ENCODE measurements at regions not wholly inside any gene's neighbourhood (a gene's known extent, or its start where the extent isn't known, plus 50 kb on each side); places are given as distances from the start of the nearest gene placed in this dataset.

DNA sequence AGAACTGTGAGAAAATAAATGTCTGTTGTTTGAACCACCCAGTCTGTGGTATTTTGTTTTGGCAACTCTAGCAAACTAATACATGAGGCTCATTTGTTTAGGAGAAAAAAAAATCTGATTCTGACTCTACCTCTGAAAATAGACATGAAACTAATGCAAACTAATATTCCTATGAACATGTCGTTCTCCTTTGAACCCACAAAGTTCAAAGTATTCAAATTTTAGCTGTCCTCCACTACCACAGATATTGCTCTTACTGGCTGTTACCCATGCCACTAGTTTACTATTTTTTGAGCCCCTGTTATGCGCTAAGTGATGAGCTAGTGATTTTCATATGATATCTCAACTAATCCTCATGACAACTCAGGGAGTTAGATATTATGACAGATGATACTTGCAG lies 58.8 kb upstream of the ZNF804B start:
- intact Hi-C loops (cut with micrococcal nuclease) (no loop called here), dilution Hi-C loops (cut with MboI; ENCODE audit: extremely low pct_ligation_motif_present, low sequenced_read_pairs) (no loop called here)
- H3K4me2 ChIP-seq (ENCODE audit: insufficient read depth, low read length): no peak overlapping the region
- H3K9ac ChIP-seq (replicated peaks; ENCODE audit: extremely low read depth, insufficient read depth, low read length): no peak overlapping the region
- ChIA-PET CTCF (interaction anchor here (2.1 kb wide), 1 partner anchor 9 kb away, joined by 5 read pairs; no protein-coding TSS in a partner anchor), POLR2A (no interaction called here)
- FAIRE-seq (no peak), DNase-seq (ENCODE audit: low read depth, low spot score) (no peak)
- no TSS peak for BruUV-seq (replicated peaks)
- no peak overlapping the region for H3K4me3 ChIP-seq (replicated peaks in 1 of 3; ENCODE audit: insufficient read depth in 1 of 3, low read depth in 1 of 3, low read length in 3 of 3)
- H3K4me1 ChIP-seq (ENCODE audit: control insufficient read depth, extremely low read depth, insufficient read depth, low read length): no peaks in the 10 kb centered on the region
- no peaks in the 10 kb centered on the region for H3K36me3 ChIP-seq (ENCODE audit: control insufficient read depth in 2 of 2, extremely low read depth in 1 of 2, insufficient read depth in 2 of 2, low read length in 2 of 2)
- H2AFZ ChIP-seq (ENCODE audit: low read depth, low read length): no peak overlapping the region
- H3K9me1 ChIP-seq (replicated peaks; ENCODE audit: control insufficient read depth, extremely low read depth, insufficient read depth, low read length): no peaks in the 10 kb centered on the region
- TF ChIP-seq EZH2 (IDR thresholded peaks at IDR 0.05; ENCODE audit: borderline replicate concordance, low read depth, low read length, severe bottlenecking) (no peak), MAX (IDR thresholded peaks at IDR 0.05; ENCODE audit: insufficient read depth, insufficient read length) (no peak), POLR2A (IDR thresholded peaks at IDR 0.05; ENCODE audit: low read depth, low read length) (no peak), MYC (IDR thresholded peaks at IDR 0.05; ENCODE audit: low read depth, low read length) (no peak), GATA2 (IDR thresholded peaks at IDR 0.05; ENCODE audit: insufficient read depth, insufficient read length, low read depth, low read length) (no peak), JUN (IDR thresholded peaks at IDR 0.05; ENCODE audit: borderline replicate concordance, insufficient read depth, insufficient read length, low read depth) (no peak), FOS (IDR thresholded peaks at IDR 0.05; ENCODE audit: borderline replicate concordance, insufficient read depth, low read length) (no peak), POLR2AphosphoS5 (IDR thresholded peaks at IDR 0.05; ENCODE audit: insufficient read depth, low read depth, low read length) (no peak)
- TF ChIP-seq, protein P1, sequence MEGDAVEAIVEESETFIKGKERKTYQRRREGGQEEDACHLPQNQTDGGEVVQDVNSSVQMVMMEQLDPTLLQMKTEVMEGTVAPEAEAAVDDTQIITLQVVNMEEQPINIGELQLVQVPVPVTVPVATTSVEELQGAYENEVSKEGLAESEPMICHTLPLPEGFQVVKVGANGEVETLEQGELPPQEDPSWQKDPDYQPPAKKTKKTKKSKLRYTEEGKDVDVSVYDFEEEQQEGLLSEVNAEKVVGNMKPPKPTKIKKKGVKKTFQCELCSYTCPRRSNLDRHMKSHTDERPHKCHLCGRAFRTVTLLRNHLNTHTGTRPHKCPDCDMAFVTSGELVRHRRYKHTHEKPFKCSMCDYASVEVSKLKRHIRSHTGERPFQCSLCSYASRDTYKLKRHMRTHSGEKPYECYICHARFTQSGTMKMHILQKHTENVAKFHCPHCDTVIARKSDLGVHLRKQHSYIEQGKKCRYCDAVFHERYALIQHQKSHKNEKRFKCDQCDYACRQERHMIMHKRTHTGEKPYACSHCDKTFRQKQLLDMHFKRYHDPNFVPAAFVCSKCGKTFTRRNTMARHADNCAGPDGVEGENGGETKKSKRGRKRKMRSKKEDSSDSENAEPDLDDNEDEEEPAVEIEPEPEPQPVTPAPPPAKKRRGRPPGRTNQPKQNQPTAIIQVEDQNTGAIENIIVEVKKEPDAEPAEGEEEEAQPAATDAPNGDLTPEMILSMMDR (IDR thresholded peaks at IDR 0.05; ENCODE audit: extremely low read depth in 1 of 2, insufficient read depth in 1 of 2, low read depth in 1 of 2, low read length in 2 of 2): no peak
- no peaks in the 10 kb centered on the region for H3K9me3 ChIP-seq (replicated peaks; ENCODE audit: control insufficient read depth, insufficient read depth, low read length)
- H3K79me2 ChIP-seq (ENCODE audit: control insufficient read depth, insufficient read depth, low read length): no peaks in the 10 kb centered on the region
- H4K20me1 ChIP-seq (replicated peaks; ENCODE audit: control insufficient read depth, extremely low read depth, insufficient read depth, low read length): no peaks in the 10 kb centered on the region
- H3K27ac ChIP-seq (ENCODE audit: insufficient read depth, low read depth, low read length): no peak overlapping the region
- no peaks in the 10 kb centered on the region for H3K27me3 ChIP-seq (ENCODE audit: control insufficient read depth in 2 of 2, insufficient read depth in 2 of 2, low read length in 2 of 2)
